ENCODE measurements at regions not wholly inside any gene's neighbourhood (a gene's known extent, or its start where the extent isn't known, plus 50 kb on each side); places are given as distances from the start of the nearest gene placed in this dataset.

- no peak for DNase-seq
- Histone ChIP-seq H3K4me1 (no peaks in the 10 kb centered on the region), H3K36me3 (ENCODE audit: control insufficient read depth, insufficient read depth, low read length) (no peaks in the 10 kb centered on the region), H3K4me3 (ENCODE audit: low read depth, low read length) (no peak overlapping the region), H3K27me3 (replicated peaks; ENCODE audit: control insufficient read depth, insufficient read depth, low read length) (no peaks in the 10 kb centered on the region), H3K9me3 (no peaks in the 10 kb centered on the region)
- H3K27ac Mint-ChIP-seq (ENCODE audit: unreplicated experiment) = no peak overlapping the region
- no peak overlapping the region for H3K4me3 Mint-ChIP-seq (ENCODE audit: unreplicated experiment)
- TF ChIP-seq CTCF (IDR thresholded peaks at IDR 0.05; ENCODE audit: insufficient read depth in 1 of 2, low read depth in 1 of 2, low read length in 1 of 2, severe bottlenecking in 1 of 2, unreplicated experiment in 1 of 2) = no peak
- intact Hi-C loops (cut with micrococcal nuclease; ENCODE audit: unreplicated experiment) = loop anchor here (5.0 kb wide), 1 partner anchor 318 kb away; no protein-coding TSS in a partner anchor
- BruUV-seq (replicated peaks) = no TSS peak
- no peaks in the 10 kb centered on the region for H3K27me3 Mint-ChIP-seq (ENCODE audit: insufficient read depth, unreplicated experiment)
- ChIA-PET POLR2A (no interaction called here), CTCF (no interaction called here)
- no peaks in the 10 kb centered on the region for H3K36me3 Mint-ChIP-seq (ENCODE audit: insufficient read depth, unreplicated experiment)
- H3K4me1 Mint-ChIP-seq (ENCODE audit: low read depth, unreplicated experiment) = no peaks in the 10 kb centered on the region
- no peaks in the 10 kb centered on the region for H3K9me3 Mint-ChIP-seq (ENCODE audit: unreplicated experiment)
Observed at GRCh38 chr4:13169731-13170525, 314.2 kb downstream of the RAB28 start.

- no peak overlapping the region for H3K4me3 Mint-ChIP-seq (ENCODE audit: unreplicated experiment)
- ChIA-PET POLR2A (no interaction called here), CTCF (no interaction called here)
- Histone ChIP-seq H3K36me3 (ENCODE audit: control insufficient read depth, insufficient read depth, low read length) (no peaks in the 10 kb centered on the region), H3K4me1 (no peaks in the 10 kb centered on the region), H3K4me3 (ENCODE audit: low read depth, low read length) (no peak overlapping the region), H3K9me3 (no peaks in the 10 kb centered on the region), H3K27me3 (replicated peaks; ENCODE audit: control insufficient read depth, insufficient read depth, low read length) (no peaks in the 10 kb centered on the region)
- intact Hi-C loops (cut with micrococcal nuclease; ENCODE audit: unreplicated experiment) = no loop called here
- DNase-seq = no peak
- no peaks in the 10 kb centered on the region for H3K27me3 Mint-ChIP-seq (ENCODE audit: insufficient read depth, unreplicated experiment)
- no peaks in the 10 kb centered on the region for H3K36me3 Mint-ChIP-seq (ENCODE audit: insufficient read depth, unreplicated experiment)
- no peak overlapping the region for H3K27ac Mint-ChIP-seq (ENCODE audit: unreplicated experiment)
- no peak for TF ChIP-seq CTCF (IDR thresholded peaks at IDR 0.05; ENCODE audit: insufficient read depth in 1 of 2, low read depth in 1 of 2, low read length in 1 of 2, severe bottlenecking in 1 of 2, unreplicated experiment in 1 of 2)
- no TSS peak for BruUV-seq (replicated peaks)
- no peaks in the 10 kb centered on the region for H3K4me1 Mint-ChIP-seq (ENCODE audit: low read depth, unreplicated experiment)
- no peaks in the 10 kb centered on the region for H3K9me3 Mint-ChIP-seq (ENCODE audit: unreplicated experiment)
Observed at GRCh38 chr4:13168326-13168725, 315.8 kb downstream of the RAB28 start.

GRCh38 chr4:13166214-13166613 is 317.9 kb downstream of the RAB28 start:
- intact Hi-C loops (cut with micrococcal nuclease; ENCODE audit: unreplicated experiment) = no loop called here
- H3K9me3 ChIP-seq = no peaks in the 10 kb centered on the region
- Mint-ChIP-seq H3K9me3 (ENCODE audit: unreplicated experiment) (no peaks in the 10 kb centered on the region), H3K4me3 (ENCODE audit: unreplicated experiment) (no peak overlapping the region), H3K27me3 (ENCODE audit: insufficient read depth, unreplicated experiment) (no peaks in the 10 kb centered on the region), H3K27ac (ENCODE audit: unreplicated experiment) (no peak overlapping the region), H3K4me1 (ENCODE audit: low read depth, unreplicated experiment) (no peaks in the 10 kb centered on the region), H3K36me3 (ENCODE audit: insufficient read depth, unreplicated experiment) (no peaks in the 10 kb centered on the region)
- BruUV-seq (replicated peaks) = no TSS peak
- H3K4me1 ChIP-seq = no peaks in the 10 kb centered on the region
- H3K36me3 ChIP-seq (ENCODE audit: control insufficient read depth, insufficient read depth, low read length) = no peaks in the 10 kb centered on the region
- no peak overlapping the region for H3K4me3 ChIP-seq (ENCODE audit: low read depth, low read length)
- no peak for TF ChIP-seq CTCF (IDR thresholded peaks at IDR 0.05; ENCODE audit: insufficient read depth in 1 of 2, low read depth in 1 of 2, low read length in 1 of 2, severe bottlenecking in 1 of 2, unreplicated experiment in 1 of 2)
- DNase-seq = no peak
- CTCF ChIA-PET = no interaction called here
- POLR2A ChIA-PET = no interaction called here
- H3K27me3 ChIP-seq (replicated peaks; ENCODE audit: control insufficient read depth, insufficient read depth, low read length) = no peaks in the 10 kb centered on the region

All from Caco-2 (cell line).